ENCODE measurements at regions not wholly inside any gene's neighbourhood (a gene's known extent, or its start where the extent isn't known, plus 50 kb on each side); places are given as distances from the start of the nearest gene placed in this dataset.

DNA sequence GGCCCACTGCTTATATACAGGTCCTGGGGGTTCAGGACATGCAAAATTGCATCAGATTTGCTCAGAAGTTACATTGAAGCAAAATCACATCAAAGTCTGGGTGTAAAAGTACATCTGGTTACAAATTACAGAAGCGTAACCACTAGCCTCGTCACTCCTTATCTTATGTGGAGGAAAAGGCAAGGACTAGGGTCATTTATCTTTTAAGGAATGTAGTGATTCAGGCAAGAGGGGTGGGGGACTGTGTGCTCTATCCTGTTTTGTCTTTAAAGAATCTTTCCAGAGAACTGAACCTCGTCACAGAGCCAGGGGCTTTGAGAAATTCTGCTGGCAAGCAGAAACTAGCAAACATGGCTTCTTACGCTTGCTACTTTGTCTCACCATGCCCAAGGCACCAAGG lies 61.1 kb upstream of the RAB4A start:
- peak overlapping the region; percentile 89 for H3K27ac ChIP-seq
- TF ChIP-seq CTCF (conservative IDR thresholded peaks at IDR 0.05): no peak

GRCh38 chr1:229210844-229211243 lies 60.1 kb upstream of the RAB4A start:
- H3K27ac ChIP-seq: no peak overlapping the region
- TF ChIP-seq CTCF (conservative IDR thresholded peaks at IDR 0.05): no peak

- no peak overlapping the region for H3K27ac ChIP-seq
- no peak for TF ChIP-seq CTCF (conservative IDR thresholded peaks at IDR 0.05)
Observed at GRCh38 chr1:229213797-229214196, 57.1 kb upstream of the RAB4A start.

DNA sequence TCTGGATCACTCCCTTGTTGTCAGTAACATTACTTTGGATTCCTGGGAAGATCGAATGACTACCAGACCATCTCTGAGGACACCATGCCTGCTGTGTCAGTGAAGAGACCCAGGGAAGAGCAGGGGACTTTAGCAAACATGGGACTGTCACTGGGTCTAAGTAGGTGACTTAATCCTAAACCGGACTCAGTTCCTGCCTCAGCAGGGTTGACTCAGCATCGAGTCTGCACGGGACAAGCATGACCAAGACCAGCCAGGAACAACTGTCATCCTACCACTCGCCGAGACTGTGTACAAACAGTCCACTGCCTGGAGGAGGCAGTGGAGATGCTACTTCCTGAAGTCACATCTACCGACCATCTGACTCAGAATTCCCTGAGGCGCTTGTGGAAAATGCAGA lies 53.2 kb upstream of the RAB4A start:
- TF ChIP-seq CTCF (conservative IDR thresholded peaks at IDR 0.05): no peak
- no peak overlapping the region for H3K27ac ChIP-seq

DNA sequence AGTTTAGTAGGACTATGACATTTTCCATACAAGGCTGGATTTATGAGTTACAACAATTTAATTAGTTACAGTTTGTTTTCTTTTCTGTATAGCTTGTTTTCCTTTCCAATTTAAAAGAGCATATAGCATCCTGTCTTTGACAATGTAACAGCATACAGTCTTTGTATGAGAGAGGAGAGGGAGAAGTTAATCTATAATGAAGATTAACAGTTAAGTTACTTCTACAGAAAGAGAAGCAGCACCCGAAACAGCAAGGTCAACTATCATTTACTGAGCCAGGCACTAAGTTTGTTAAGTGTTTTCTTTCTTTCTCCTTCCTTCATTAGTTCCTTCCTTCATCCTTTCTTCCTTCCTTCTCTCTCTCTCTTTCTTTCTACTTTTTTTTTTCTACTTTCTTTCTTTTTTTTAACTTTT lies 52.3 kb upstream of the RAB4A start:
- TF ChIP-seq CTCF (conservative IDR thresholded peaks at IDR 0.05): no peak
- H3K27ac ChIP-seq: peak overlapping the region; percentile 11; the same call in 1 of the 2 replicates

GRCh38 chr1:229220163-229220846 lies 50.6 kb upstream of the RAB4A start:
- no peak for TF ChIP-seq CTCF (conservative IDR thresholded peaks at IDR 0.05)
- H3K27ac ChIP-seq: peak overlapping the region; percentile 91

DNA sequence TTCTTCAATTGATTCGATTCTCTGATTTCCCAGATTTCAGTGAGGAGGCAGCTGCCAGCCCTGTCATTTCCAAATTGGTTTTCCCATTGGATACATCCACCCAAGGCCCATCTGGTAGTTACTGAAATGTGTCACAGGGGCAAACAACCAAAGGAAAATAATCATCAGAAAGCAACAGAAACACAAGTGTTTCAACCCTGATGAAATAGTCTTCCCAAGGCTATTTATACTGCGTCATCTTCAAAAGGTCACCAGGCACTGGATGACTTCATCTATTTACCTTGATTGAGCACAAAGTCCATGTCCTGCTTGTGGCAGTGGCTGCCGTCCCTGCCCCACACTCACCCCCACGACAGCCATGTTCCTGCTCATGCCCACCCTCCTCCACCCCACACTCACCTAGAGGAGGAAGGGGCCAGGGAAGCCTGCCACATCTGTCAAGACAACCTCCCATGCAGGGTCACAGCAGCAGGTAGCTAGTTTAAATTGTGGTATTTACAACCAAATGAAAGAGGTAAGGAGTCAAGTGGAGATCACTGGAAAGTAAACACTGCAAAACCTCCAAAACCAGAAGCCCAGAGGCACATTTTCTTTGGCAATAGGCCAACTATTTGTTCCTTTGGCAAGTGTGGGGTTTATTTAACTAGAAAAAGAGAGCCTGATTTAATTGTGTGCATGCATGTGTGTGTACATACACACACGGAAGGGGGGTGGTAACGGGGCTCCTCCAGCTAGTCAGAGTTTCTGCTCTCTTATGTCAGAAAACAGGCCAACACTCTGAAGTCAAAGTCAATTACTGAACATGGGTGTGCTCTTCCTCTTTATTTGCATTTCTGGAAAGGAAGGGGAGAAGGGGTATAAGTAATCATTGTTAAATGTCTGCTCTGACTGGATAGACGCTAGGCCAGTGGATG lies 49.5 kb upstream of the RAB4A start:
- peak overlapping the region; percentile 91 for H3K27ac ChIP-seq
- no peak for TF ChIP-seq CTCF (conservative IDR thresholded peaks at IDR 0.05)
